Left ventricle myocardium inferior (tissue), 1 donor: ENCODE measurements at regions not wholly inside any gene's neighbourhood (a gene's known extent, or its start where the extent isn't known, plus 50 kb on each side); places are given as distances from the start of the nearest gene placed in this dataset.

Experiments used
- DNase-seq: peaks from one replicate; pipeline ENCODE4 v3.0.0-alpha.2; 2020
- H3K27ac ChIP-seq: fragments of 200-600 bp; replicated peaks from 2 replicates; pipeline ENCODE4 v1.8.0; 2021
- H3K27me3 ChIP-seq: fragments of 200-600 bp; 2 replicates; pipeline ENCODE4 v1.8.0; 2021; ENCODE audit warnings: low read depth
- H3K36me3 ChIP-seq: fragments of 200-600 bp; 2 replicates; pipeline ENCODE4 v1.8.0; 2021
- H3K4me1 ChIP-seq: fragments of 200-600 bp; 2 replicates; pipeline ENCODE4 v1.8.0; 2021
- H3K4me3 ChIP-seq: fragments of 200-600 bp; 2 replicates; pipeline ENCODE4 v1.8.0; 2021; ENCODE audit warnings: mild to moderate bottlenecking, moderate library complexity
- H3K9me3 ChIP-seq: fragments of 200-600 bp; replicated peaks from 2 replicates; pipeline ENCODE4 v1.8.0; 2021
- CTCF ChIP-seq: fragments of 200-600 bp; IDR thresholded peaks from 2 replicates; pipeline ENCODE4 v1.8.0; 2021; ENCODE audit warnings: antibody characterized with exemption, mild to moderate bottlenecking, borderline replicate concordance
- intact Hi-C: fragments of 100-400 bp; cut with micrococcal nuclease; formaldehyde crosslinking; loops from one replicate; pipeline ENCODE4 v1.11.0; 2022
- donor health status: DM: no; HTN: yes; CAD: no; lungs with severe emphysema.

GRCh38 chr11:111086058-111086457 lies 159.5 kb upstream of the POU2AF2 start:
- no peaks in the 10 kb centered on the region for H3K4me1 ChIP-seq
- no peaks in the 10 kb centered on the region for H3K36me3 ChIP-seq
- no peak for DNase-seq
- H3K27me3 ChIP-seq, result no peaks in the 10 kb centered on the region
- no peak overlapping the region for H3K27ac ChIP-seq
- H3K9me3 ChIP-seq, result no peaks in the 10 kb centered on the region
- intact Hi-C loops, result no loop called here
- TF ChIP-seq CTCF, result no peak
- H3K4me3 ChIP-seq, result no peak overlapping the region

GRCh38 chr11:111082664-111083063 lies 162.9 kb upstream of the POU2AF2 start:
- no peaks in the 10 kb centered on the region for H3K9me3 ChIP-seq
- no peak overlapping the region for H3K4me3 ChIP-seq
- no peaks in the 10 kb centered on the region for H3K4me1 ChIP-seq
- no peak for TF ChIP-seq CTCF
- DNase-seq, result no peak
- no peaks in the 10 kb centered on the region for H3K36me3 ChIP-seq
- intact Hi-C loops, result no loop called here
- H3K27ac ChIP-seq, result no peak overlapping the region
- no peaks in the 10 kb centered on the region for H3K27me3 ChIP-seq

- H3K27me3 ChIP-seq, result no peaks in the 10 kb centered on the region
- intact Hi-C loops, result no loop called here
These were observed 164.5 kb upstream of the POU2AF2 start for GRCh38 chr11:111081021-111081511.

GRCh38 chr11:111077530-111078322 lies 167.8 kb upstream of the POU2AF2 start:
- no peak for TF ChIP-seq CTCF

More at GRCh38 chr11:111081021-111081511, 164.5 kb upstream of the POU2AF2 start:
- TF ChIP-seq CTCF, result no peak
- no peak for DNase-seq
- Histone ChIP-seq H3K36me3 (no peaks in the 10 kb centered on the region), H3K9me3 (no peaks in the 10 kb centered on the region), H3K4me3 (no peak overlapping the region), H3K27ac (no peak overlapping the region), H3K4me1 (no peaks in the 10 kb centered on the region)

GRCh38 chr11:111069066-111069465 lies 176.5 kb upstream of the POU2AF2 start:
- intact Hi-C loops, result no loop called here
- H3K9me3 ChIP-seq, result peaks cover 36% of the 10 kb centered on the region
- no peak for DNase-seq
- H3K4me1 ChIP-seq, result no peaks in the 10 kb centered on the region
- H3K27ac ChIP-seq, result no peak overlapping the region
- peaks cover 6% of the 10 kb centered on the region for H3K27me3 ChIP-seq
- no peaks in the 10 kb centered on the region for H3K36me3 ChIP-seq
- no peak overlapping the region for H3K4me3 ChIP-seq
- TF ChIP-seq CTCF, result no peak

More at GRCh38 chr11:111077530-111078322, 167.8 kb upstream of the POU2AF2 start:
- intact Hi-C loops, result no loop called here
- DNase-seq, result no peak
- Histone ChIP-seq H3K4me1 (no peaks in the 10 kb centered on the region), H3K36me3 (no peaks in the 10 kb centered on the region), H3K27ac (no peak overlapping the region), H3K9me3 (no peaks in the 10 kb centered on the region), H3K27me3 (no peaks in the 10 kb centered on the region), H3K4me3 (no peak overlapping the region)
